ENCODE measurements at regions not wholly inside any gene's neighbourhood (a gene's known extent, or its start where the extent isn't known, plus 50 kb on each side); places are given as distances from the start of the nearest gene placed in this dataset.

DNA sequence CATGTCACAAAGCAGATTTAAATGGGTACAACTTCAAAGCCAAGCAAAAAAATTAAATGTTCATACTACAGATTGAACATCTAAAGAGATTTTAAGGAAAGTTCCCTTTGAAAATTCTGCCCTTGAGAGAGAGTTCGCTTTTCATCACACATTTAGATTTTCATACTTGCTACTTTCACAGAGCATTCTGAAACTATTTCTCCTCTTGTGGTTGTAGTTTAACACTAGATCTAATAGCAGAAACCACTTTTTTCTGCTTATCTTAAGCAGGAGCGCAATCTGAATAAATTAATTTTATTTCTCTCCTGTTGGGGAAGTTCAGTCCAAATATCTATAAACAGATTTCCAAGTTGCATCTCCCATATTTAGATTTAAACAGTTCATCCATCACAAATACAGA, 173.3 kb upstream of the RASA1 start:
- H3K9me3 ChIP-seq = no peaks in the 10 kb centered on the region
- no peak overlapping the region for H3K4me3 ChIP-seq
- in situ Hi-C loops (cut with MboI; ENCODE audit: low pct_ligation_motif_present in 1 of 4, low pct_unique_long_range_greater_than_20kb in 1 of 4, low sequenced_read_pairs in 3 of 4) = no loop called here
- H3K36me3 ChIP-seq = no peaks in the 10 kb centered on the region
- 86 to 93% methylated on average over 2 of the region's 2 CpGs for WGBS, 2 donors (ENCODE audit: low coverage in 1 of 2)
- H3K4me1 ChIP-seq = no peaks in the 10 kb centered on the region
- TF ChIP-seq POLR2AphosphoS5 (IDR thresholded peaks at IDR 0.05) (no peak), EP300 (IDR thresholded peaks at IDR 0.05; ENCODE audit: low read depth) (no peak), POLR2A (IDR thresholded peaks at IDR 0.05) (no peak)
- TF ChIP-seq, protein P1, sequence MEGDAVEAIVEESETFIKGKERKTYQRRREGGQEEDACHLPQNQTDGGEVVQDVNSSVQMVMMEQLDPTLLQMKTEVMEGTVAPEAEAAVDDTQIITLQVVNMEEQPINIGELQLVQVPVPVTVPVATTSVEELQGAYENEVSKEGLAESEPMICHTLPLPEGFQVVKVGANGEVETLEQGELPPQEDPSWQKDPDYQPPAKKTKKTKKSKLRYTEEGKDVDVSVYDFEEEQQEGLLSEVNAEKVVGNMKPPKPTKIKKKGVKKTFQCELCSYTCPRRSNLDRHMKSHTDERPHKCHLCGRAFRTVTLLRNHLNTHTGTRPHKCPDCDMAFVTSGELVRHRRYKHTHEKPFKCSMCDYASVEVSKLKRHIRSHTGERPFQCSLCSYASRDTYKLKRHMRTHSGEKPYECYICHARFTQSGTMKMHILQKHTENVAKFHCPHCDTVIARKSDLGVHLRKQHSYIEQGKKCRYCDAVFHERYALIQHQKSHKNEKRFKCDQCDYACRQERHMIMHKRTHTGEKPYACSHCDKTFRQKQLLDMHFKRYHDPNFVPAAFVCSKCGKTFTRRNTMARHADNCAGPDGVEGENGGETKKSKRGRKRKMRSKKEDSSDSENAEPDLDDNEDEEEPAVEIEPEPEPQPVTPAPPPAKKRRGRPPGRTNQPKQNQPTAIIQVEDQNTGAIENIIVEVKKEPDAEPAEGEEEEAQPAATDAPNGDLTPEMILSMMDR (IDR thresholded peaks at IDR 0.05) = no peak
- no peak overlapping the region for H3K27ac ChIP-seq
- DNase-seq = no peak
- no peaks in the 10 kb centered on the region for H3K27me3 ChIP-seq
- intact Hi-C loops (cut with DNase I; ENCODE audit: low total_unique reads) = no loop called here

DNA sequence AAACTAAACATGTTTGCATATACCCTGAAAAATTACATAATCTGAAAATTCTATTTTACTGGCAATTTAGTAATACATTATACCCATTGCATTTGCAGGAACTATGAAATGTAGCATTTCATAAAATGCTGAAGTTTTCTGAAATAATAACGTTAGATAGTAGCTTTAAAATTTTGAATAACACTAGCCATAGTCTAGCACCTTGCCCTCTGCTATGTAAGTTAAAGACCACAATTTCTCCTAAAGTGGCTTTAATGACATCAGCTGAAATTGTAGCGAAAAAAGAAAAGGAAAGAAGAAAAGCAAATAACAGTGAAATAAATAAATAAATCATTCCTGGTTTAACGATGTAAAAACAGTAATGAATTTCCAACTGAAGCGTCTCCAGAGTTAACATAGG, 172.8 kb upstream of the RASA1 start:
- WGBS, 2 donors (ENCODE audit: low coverage in 1 of 2) = 77 to 87% methylated on average over 3 to 4 of the region's 4 CpGs
- no peak overlapping the region for H3K4me3 ChIP-seq
- no peak for DNase-seq
- no peaks in the 10 kb centered on the region for H3K36me3 ChIP-seq
- H3K9me3 ChIP-seq = no peaks in the 10 kb centered on the region
- no peaks in the 10 kb centered on the region for H3K27me3 ChIP-seq
- TF ChIP-seq, protein P1 (IDR thresholded peaks at IDR 0.05) = no peak
- TF ChIP-seq POLR2A (IDR thresholded peaks at IDR 0.05) (no peak), POLR2AphosphoS5 (IDR thresholded peaks at IDR 0.05) (no peak), EP300 (IDR thresholded peaks at IDR 0.05; ENCODE audit: low read depth) (no peak)
- intact Hi-C loops (cut with DNase I; ENCODE audit: low total_unique reads) (no loop called here), in situ Hi-C loops (cut with MboI; ENCODE audit: low pct_ligation_motif_present in 1 of 4, low pct_unique_long_range_greater_than_20kb in 1 of 4, low sequenced_read_pairs in 3 of 4) (no loop called here)
- no peak overlapping the region for H3K27ac ChIP-seq
- H3K4me1 ChIP-seq = peaks cover 0 to 3% (median 1%) of the 10 kb centered on the region in 4 donors

DNA sequence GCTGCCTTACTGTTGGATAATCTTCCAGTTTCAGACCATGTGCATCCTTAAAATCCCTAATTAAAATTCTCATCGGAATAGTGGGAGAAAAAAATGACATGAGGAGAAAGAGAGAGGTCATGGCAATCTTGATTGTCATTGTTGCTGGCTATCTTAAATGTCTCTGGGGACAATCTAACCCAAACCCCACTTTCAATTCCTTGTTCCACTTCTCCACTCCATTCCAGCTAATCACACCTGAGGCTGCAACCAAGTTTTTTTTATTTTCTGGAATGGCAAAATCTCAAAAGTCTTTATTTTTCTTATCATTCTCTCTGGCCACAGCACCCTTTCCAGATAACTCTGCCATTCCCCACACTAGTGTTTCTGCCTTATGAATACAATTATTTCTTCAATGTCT, 171.9 kb upstream of the RASA1 start:
- DNase-seq = no peak
- Histone ChIP-seq H3K36me3 (no peaks in the 10 kb centered on the region), H3K9me3 (no peaks in the 10 kb centered on the region), H3K4me3 (no peak overlapping the region), H3K4me1 (peaks cover 0 to 12% (median 6%) of the 10 kb centered on the region in 4 donors), H3K27ac (no peak overlapping the region), H3K27me3 (no peaks in the 10 kb centered on the region)
- intact Hi-C loops (cut with DNase I; ENCODE audit: low total_unique reads) = no loop called here
- 60 to 83% methylated on average over 1 of the region's 1 CpG for WGBS, 2 donors (ENCODE audit: low coverage in 1 of 2)
- TF ChIP-seq, protein P1 (IDR thresholded peaks at IDR 0.05) = no peak
- TF ChIP-seq EP300 (IDR thresholded peaks at IDR 0.05; ENCODE audit: low read depth) (no peak), POLR2A (IDR thresholded peaks at IDR 0.05) (no peak), POLR2AphosphoS5 (IDR thresholded peaks at IDR 0.05) (no peak)
- in situ Hi-C loops (cut with MboI; ENCODE audit: low pct_ligation_motif_present in 1 of 4, low pct_unique_long_range_greater_than_20kb in 1 of 4, low sequenced_read_pairs in 3 of 4) = no loop called here

DNA sequence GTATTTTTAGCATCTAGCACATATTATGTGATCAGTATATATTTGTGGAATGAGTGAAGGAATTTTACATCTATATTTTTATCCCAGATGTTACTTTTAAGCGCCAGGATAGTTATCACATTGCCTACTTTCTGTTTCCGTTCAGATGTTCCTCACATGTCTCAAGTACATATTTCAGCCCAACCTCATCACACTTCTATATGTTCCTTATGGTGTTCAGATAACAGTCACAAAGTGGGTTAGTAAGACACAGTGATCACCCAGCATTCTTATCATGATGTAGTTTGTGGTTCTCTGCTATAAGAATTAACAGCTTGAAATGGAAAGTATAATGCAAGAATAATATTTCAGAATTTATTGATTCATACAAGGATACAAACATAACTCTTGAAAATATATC, 170.0 kb upstream of the RASA1 start:
- Histone ChIP-seq H3K27me3 (no peaks in the 10 kb centered on the region), H3K27ac (no peak overlapping the region), H3K9me3 (no peaks in the 10 kb centered on the region), H3K4me3 (no peak overlapping the region), H3K4me1 (peaks cover 0 to 31% (median 6%) of the 10 kb centered on the region in 4 donors), H3K36me3 (no peaks in the 10 kb centered on the region)
- intact Hi-C loops (cut with DNase I; ENCODE audit: low total_unique reads) = no loop called here
- 88 to 100% methylated on average over 2 of the region's 2 CpGs for WGBS, 2 donors (ENCODE audit: low coverage in 1 of 2)
- in situ Hi-C loops (cut with MboI; ENCODE audit: low pct_ligation_motif_present in 1 of 4, low pct_unique_long_range_greater_than_20kb in 1 of 4, low sequenced_read_pairs in 3 of 4) = no loop called here
- DNase-seq = no peak
- TF ChIP-seq POLR2A (IDR thresholded peaks at IDR 0.05) = no peak
- TF ChIP-seq, protein P1 (IDR thresholded peaks at IDR 0.05) = no peak
- no peak for TF ChIP-seq EP300 (IDR thresholded peaks at IDR 0.05; ENCODE audit: low read depth)
- no peak for TF ChIP-seq POLR2AphosphoS5 (IDR thresholded peaks at IDR 0.05)
